PFSK-1 (cell line): ENCODE measurements at regions not wholly inside any gene's neighbourhood (a gene's known extent, or its start where the extent isn't known, plus 50 kb on each side); places are given as distances from the start of the nearest gene placed in this dataset.

ENCODE experiments used
- FOXP2 ChIP-seq: optimal IDR thresholded peaks from 2 replicates; pipeline ENCODE3; 2011; ENCODE audit warnings: borderline replicate concordance, control low read depth, inconsistent platforms; ENCODE audit not compliant: insufficient read depth; ENCODE audit errors: extremely low read length, extremely low read depth
- POLR2AphosphoS5 ChIP-seq: IDR thresholded peaks from 2 replicates; pipeline ENCODE4 v1.6.1; 2012; ENCODE audit warnings: low read depth, mild to moderate bottlenecking, control low read depth, low read length, moderate library complexity
- REST ChIP-seq, 2 experiments: IDR thresholded peaks; 2 replicates each; pipeline versions ENCODE4 v1.6.1 to v1.8.0; 2011 to 2012; ENCODE audit warnings: low read depth in 2 of 2, low read length in 2 of 2, control low read depth in 1 of 2, inconsistent platforms in 1 of 2, mild to moderate bottlenecking in 1 of 2, moderate library complexity in 1 of 2; ENCODE audit not compliant: insufficient read depth in 1 of 2
- SIN3A ChIP-seq: IDR thresholded peaks from 2 replicates; pipeline ENCODE4 v1.6.1; 2012; ENCODE audit warnings: mild to moderate bottlenecking, low read length, moderate library complexity, borderline replicate concordance; ENCODE audit not compliant: insufficient read depth
- TAF1 ChIP-seq: IDR thresholded peaks from 2 replicates; pipeline ENCODE4 v1.6.1; 2012; ENCODE audit warnings: low read length, control low read depth, borderline replicate concordance; ENCODE audit not compliant: insufficient read depth

GRCh38 chr6:22146931-22147701 is 149.7 kb downstream of the PRL start:
- TF ChIP-seq TAF1 (no peak), REST (IDR thresholded peaks at IDR 0.05; ENCODE audit: insufficient read depth in 1 of 2, low read depth in 2 of 2, low read length in 2 of 2) (no peak), FOXP2 (no peak), SIN3A (no peak), POLR2AphosphoS5 (no peak)

DNA sequence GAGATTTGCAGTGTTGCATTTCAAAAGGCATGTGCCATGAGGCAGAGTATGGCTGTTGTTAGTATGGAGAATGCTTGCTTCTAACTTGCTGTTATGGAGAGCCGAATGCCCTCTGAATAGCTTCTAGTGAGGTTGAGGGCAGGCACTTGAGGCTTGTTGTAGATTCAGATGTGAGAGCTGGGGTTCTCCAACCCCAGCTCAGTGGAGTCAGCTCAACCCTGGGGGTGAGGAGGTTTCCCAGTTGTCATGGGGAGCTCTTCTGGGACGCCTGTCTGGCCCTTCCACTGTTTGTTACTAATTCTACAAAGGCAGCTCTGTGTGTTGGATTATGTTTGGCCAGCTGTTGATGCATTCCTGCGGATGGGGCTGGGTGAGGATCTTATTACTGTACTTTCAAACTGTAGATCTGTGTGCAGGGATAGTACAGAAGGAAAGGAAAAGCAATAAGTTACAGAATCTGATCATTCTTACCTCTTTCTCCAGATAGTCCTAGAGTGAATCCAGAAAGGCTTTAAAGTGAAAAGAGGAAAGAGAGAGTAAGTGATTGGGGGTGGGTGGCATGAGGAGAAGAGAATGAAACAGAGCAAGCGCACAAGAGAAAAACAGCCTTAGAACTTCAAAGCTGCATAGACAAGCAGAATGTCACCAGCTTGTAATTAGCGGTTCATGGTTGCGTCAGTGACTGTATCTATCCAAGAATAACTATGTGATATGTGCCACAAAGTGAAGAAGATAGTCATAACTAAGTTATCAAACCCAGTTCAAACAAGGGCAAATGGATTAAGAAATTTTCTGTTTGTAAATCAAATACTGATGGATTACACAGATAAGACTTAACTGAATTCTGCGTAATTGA is 148.7 kb downstream of the PRL start:
- TF ChIP-seq SIN3A (no peak; the same call in 1 of the 2 replicates), REST (IDR thresholded peaks at IDR 0.05; ENCODE audit: insufficient read depth in 1 of 2, low read depth in 2 of 2, low read length in 2 of 2) (no peak), TAF1 (no peak), FOXP2 (no peak), POLR2AphosphoS5 (no peak)

GRCh38 chr6:22149096-22149495 is 147.7 kb downstream of the PRL start:
- TF ChIP-seq REST (IDR thresholded peaks at IDR 0.05; ENCODE audit: insufficient read depth in 1 of 2, low read depth in 2 of 2, low read length in 2 of 2) = no peak
- no peak for TF ChIP-seq FOXP2
- TF ChIP-seq POLR2AphosphoS5 = no peak
- TF ChIP-seq SIN3A = no peak
- TF ChIP-seq TAF1 = no peak

DNA sequence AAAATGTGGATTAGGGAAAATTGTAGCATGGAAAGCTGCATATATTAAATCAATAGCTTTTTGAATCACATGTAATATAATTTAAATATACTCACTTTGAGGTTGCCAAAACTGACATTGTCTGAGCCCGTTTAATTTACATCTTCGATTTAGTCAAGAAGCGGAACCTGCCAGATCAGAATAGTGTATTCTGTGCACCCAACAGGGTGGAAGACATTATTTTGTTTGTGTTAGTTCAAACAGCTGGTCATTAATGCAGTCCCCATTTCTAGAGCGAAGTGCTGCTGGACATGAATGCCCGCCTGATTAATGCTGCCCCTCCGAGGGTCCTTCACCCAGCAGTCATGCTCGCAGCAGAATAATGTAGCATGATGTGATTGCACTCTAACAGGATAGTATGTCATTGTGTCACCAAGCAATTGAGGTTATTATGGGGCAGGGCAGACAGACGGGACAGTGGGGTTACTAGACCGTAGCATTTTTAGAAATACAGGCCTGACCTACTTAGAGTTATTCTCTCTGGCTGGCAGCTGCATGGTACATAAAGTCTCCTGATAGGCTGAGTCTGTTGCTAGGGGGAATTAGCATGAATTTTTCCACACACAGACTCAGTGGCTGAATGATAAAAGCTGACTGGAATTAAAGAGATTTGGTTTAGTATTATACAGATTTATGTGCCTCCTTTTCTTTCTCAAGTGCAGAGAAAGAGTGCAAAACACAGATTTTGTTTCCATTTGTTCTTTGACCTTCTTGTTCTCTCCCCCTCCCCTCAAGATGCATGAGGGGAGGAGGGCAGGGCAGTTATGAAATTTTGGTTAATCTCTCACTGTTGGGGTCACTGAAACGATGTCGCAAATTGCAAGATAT is 147.1 kb downstream of the PRL start:
- TF ChIP-seq FOXP2 = no peak
- TF ChIP-seq REST (IDR thresholded peaks at IDR 0.05; ENCODE audit: insufficient read depth in 1 of 2, low read depth in 2 of 2, low read length in 2 of 2) = no peak
- TF ChIP-seq TAF1 = no peak
- TF ChIP-seq SIN3A = no peak
- TF ChIP-seq POLR2AphosphoS5 = no peak
